ENCODE measurements at regions not wholly inside any gene's neighbourhood (a gene's known extent, or its start where the extent isn't known, plus 50 kb on each side); places are given as distances from the start of the nearest gene placed in this dataset.

DNA sequence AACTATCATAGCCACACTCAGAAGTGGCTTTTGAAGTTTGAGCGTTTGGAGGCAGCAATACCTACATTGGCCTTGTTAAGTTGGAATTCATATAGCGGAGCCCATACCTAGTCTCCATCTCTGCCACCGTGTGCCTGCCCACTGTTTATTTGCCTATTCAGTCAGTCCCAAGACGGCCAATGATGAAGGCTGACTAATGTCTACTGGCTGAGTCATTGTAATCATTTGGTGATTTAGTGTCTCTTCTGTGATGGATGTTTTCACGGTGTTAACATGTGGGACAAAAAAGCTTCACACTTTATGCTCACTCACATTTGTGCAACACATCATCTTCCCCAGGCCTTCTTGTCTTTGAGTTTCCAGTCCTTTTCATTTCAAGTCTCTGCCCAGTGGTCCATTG lies 92.6 kb upstream of the PBX1 start:
- TF ChIP-seq GATA2 (IDR thresholded peaks at IDR 0.05; ENCODE audit: low read depth, low read length): no peak
- TF ChIP-seq GATA3 (IDR thresholded peaks at IDR 0.05; ENCODE audit: low read depth, low read length): no peak
